Osteoblast (primary cell): ENCODE measurements at regions not wholly inside any gene's neighbourhood (a gene's known extent, or its start where the extent isn't known, plus 50 kb on each side); places are given as distances from the start of the nearest gene placed in this dataset.

Source experiments
- DNase-seq: peaks from one replicate; pipeline ENCODE4 v3.0.0; 2011; ENCODE audit warnings: low spot score, mixed read lengths; ENCODE audit not compliant: insufficient read length; ENCODE audit errors: missing footprints
- H2AFZ ChIP-seq: 2 replicates; pipeline ENCODE4 v1.6.0; 2011; ENCODE audit warnings: mild to moderate bottlenecking, low read length
- H3K27ac ChIP-seq: 2 replicates; pipeline ENCODE4 v1.5.1; 2011; ENCODE audit warnings: mild to moderate bottlenecking, low read depth, low read length, moderate library complexity
- H3K27me3 ChIP-seq: 2 replicates; pipeline ENCODE4 v1.6.0; 2012; ENCODE audit warnings: mild to moderate bottlenecking, control low read depth, inconsistent platforms, low read length, moderate library complexity; ENCODE audit not compliant: insufficient read depth
- H3K36me3 ChIP-seq: 2 replicates; pipeline ENCODE4 v1.5.1; 2011; ENCODE audit warnings: mild to moderate bottlenecking, low read length, control low read depth, moderate library complexity; ENCODE audit not compliant: insufficient read depth
- H3K4me1 ChIP-seq: 2 replicates; pipeline ENCODE4 v1.5.1; 2011; ENCODE audit warnings: mild to moderate bottlenecking, low read length, control low read depth, moderate library complexity; ENCODE audit not compliant: insufficient read depth
- H3K4me2 ChIP-seq: 2 replicates; pipeline ENCODE4 v1.6.0; 2011; ENCODE audit warnings: mild to moderate bottlenecking, low read length; ENCODE audit not compliant: insufficient read depth
- H3K4me3 ChIP-seq: fragments of 200-600 bp; sonication (generic); 3 replicates; pipeline ENCODE4 v1.5.1; 2012; ENCODE audit warnings: mild to moderate bottlenecking, low read length, inconsistent platforms; ENCODE audit not compliant: insufficient read depth
- H3K79me2 ChIP-seq: 2 replicates; pipeline ENCODE4 v1.6.0; 2012; ENCODE audit warnings: mild to moderate bottlenecking, low read length, control low read depth, inconsistent platforms; ENCODE audit not compliant: insufficient read depth
- H3K9me3 ChIP-seq: 2 replicates; pipeline ENCODE4 v1.5.1; 2011; ENCODE audit warnings: low read depth, low read length, control low read depth
- H4K20me1 ChIP-seq: 2 replicates; pipeline ENCODE4 v1.6.0; 2012; ENCODE audit warnings: mild to moderate bottlenecking, low read length, control low read depth; ENCODE audit not compliant: insufficient read depth
- TF ChIP-seq, protein P1 (sequence below): IDR thresholded peaks from 2 replicates; pipeline ENCODE4 v1.5.1; 2011; ENCODE audit warnings: mild to moderate bottlenecking, low read depth, low read length, moderate library complexity; ENCODE audit errors: extremely low read depth

- TF ChIP-seq, protein P1, sequence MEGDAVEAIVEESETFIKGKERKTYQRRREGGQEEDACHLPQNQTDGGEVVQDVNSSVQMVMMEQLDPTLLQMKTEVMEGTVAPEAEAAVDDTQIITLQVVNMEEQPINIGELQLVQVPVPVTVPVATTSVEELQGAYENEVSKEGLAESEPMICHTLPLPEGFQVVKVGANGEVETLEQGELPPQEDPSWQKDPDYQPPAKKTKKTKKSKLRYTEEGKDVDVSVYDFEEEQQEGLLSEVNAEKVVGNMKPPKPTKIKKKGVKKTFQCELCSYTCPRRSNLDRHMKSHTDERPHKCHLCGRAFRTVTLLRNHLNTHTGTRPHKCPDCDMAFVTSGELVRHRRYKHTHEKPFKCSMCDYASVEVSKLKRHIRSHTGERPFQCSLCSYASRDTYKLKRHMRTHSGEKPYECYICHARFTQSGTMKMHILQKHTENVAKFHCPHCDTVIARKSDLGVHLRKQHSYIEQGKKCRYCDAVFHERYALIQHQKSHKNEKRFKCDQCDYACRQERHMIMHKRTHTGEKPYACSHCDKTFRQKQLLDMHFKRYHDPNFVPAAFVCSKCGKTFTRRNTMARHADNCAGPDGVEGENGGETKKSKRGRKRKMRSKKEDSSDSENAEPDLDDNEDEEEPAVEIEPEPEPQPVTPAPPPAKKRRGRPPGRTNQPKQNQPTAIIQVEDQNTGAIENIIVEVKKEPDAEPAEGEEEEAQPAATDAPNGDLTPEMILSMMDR: no peak
- Histone ChIP-seq H3K4me1 (no peaks in the 10 kb centered on the region), H3K4me3 (no peak overlapping the region), H3K36me3 (no peaks in the 10 kb centered on the region), H2AFZ (no peak overlapping the region), H3K79me2 (no peaks in the 10 kb centered on the region), H3K27me3 (no peaks in the 10 kb centered on the region), H3K9me3 (no peaks in the 10 kb centered on the region), H3K4me2 (no peak overlapping the region), H3K27ac (no peak overlapping the region), H4K20me1 (no peaks in the 10 kb centered on the region)
- no peak for DNase-seq
Observed at GRCh38 chr7:118075936-118076335, 108.0 kb upstream of the LSM8 start.

DNA sequence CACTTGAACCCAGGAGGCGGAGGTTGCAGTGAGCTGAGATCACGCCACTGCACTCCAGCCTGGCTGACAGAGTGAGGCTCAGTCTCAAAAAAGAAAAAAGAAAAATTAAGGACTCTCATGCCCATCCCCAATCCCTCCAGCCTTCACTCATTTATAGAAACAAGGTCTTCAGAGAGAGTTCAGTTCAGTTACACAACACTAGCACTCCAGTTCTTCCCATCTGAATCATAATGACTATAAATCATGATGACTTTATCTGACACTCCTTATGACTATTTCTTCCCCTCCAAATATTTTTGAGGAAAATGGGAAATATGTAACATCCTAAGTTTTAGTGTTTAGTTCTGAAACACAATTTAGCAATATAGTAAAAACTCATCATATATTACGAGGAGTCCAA lies 107.4 kb upstream of the LSM8 start:
- H3K27ac ChIP-seq: no peak overlapping the region
- TF ChIP-seq, protein P1: no peak
- H2AFZ ChIP-seq: no peak overlapping the region
- no peaks in the 10 kb centered on the region for H3K36me3 ChIP-seq
- H3K4me1 ChIP-seq: no peaks in the 10 kb centered on the region
- H3K27me3 ChIP-seq: no peaks in the 10 kb centered on the region
- no peaks in the 10 kb centered on the region for H4K20me1 ChIP-seq
- no peak overlapping the region for H3K4me2 ChIP-seq
- H3K4me3 ChIP-seq: no peak overlapping the region
- no peak for DNase-seq
- no peaks in the 10 kb centered on the region for H3K9me3 ChIP-seq
- H3K79me2 ChIP-seq: no peaks in the 10 kb centered on the region

- Histone ChIP-seq H3K79me2 (no peaks in the 10 kb centered on the region), H3K4me2 (no peak overlapping the region), H3K4me1 (no peaks in the 10 kb centered on the region), H3K27ac (no peak overlapping the region), H2AFZ (no peak overlapping the region), H3K27me3 (no peaks in the 10 kb centered on the region), H3K9me3 (no peaks in the 10 kb centered on the region), H3K4me3 (no peak overlapping the region), H4K20me1 (no peaks in the 10 kb centered on the region), H3K36me3 (no peaks in the 10 kb centered on the region)
- TF ChIP-seq, protein P1: no peak
- no peak for DNase-seq
Observed at GRCh38 chr7:118078015-118078414, 105.9 kb upstream of the LSM8 start.

DNA sequence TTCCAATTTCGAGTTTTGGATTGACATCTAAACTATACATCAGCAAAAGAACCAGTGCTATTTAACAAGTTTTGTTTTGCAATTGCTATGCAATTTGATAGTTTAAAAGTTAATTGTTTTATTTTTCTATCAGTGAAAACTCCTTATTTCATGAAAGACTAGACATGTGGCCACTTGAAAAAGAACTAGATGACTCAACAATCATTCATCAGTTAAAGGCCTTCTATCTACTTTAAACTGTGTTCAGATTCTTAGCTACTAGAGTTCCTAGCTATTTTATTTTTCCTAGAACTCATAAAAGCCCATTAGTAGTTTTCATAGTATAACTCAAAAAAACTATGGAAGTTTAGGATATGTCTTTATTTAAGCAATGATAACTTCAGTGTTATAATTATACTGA lies 104.6 kb upstream of the LSM8 start:
- H3K27me3 ChIP-seq: no peaks in the 10 kb centered on the region
- no peak overlapping the region for H2AFZ ChIP-seq
- TF ChIP-seq, protein P1: no peak
- H3K4me3 ChIP-seq: no peak overlapping the region
- no peaks in the 10 kb centered on the region for H3K4me1 ChIP-seq
- DNase-seq: no peak
- H4K20me1 ChIP-seq: no peaks in the 10 kb centered on the region
- no peaks in the 10 kb centered on the region for H3K9me3 ChIP-seq
- H3K36me3 ChIP-seq: no peaks in the 10 kb centered on the region
- no peaks in the 10 kb centered on the region for H3K79me2 ChIP-seq
- no peak overlapping the region for H3K27ac ChIP-seq
- H3K4me2 ChIP-seq: no peak overlapping the region
